ENCODE measurements at regions not wholly inside any gene's neighbourhood (a gene's known extent, or its start where the extent isn't known, plus 50 kb on each side); places are given as distances from the start of the nearest gene placed in this dataset.

DNA sequence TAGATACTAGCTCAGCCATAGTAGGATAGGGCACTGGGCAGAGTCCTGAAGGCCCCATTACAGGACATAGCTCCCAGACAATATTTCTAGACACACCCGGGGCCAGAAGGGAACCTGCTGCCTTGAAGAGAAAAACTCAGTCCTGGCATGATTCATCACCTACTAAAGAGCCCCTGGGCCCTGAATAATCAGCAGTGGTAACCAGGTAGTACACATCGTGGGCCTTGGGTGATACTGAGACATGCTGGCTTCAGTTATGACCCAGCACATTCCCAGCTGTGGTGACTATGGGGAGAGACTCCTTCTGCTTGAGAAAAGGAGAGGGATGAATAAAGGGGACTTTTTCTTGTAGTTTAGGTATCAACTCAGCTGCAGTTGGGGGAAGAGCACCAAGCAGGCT, 104.3 kb upstream of the STK26 start:
- Histone ChIP-seq H3K36me3 (ENCODE audit: control insufficient read depth in 1 of 2, insufficient read depth in 2 of 2, low read length in 2 of 2) (no peaks in the 10 kb centered on the region), H3K27ac (ENCODE audit: low read depth, low read length) (no peak overlapping the region), H4K20me1 (ENCODE audit: insufficient read depth) (no peaks in the 10 kb centered on the region), H3K9me2 (ENCODE audit: insufficient read depth) (no peaks in the 10 kb centered on the region), H3K9ac (ENCODE audit: low read length) (no peak overlapping the region), H3K4me3 (replicated peaks in 1 of 2; ENCODE audit: low read depth in 1 of 2, low read length in 2 of 2) (no peak overlapping the region), H3K27me3 (ENCODE audit: insufficient read depth, low read length) (no peaks in the 10 kb centered on the region), H3K4me1 (ENCODE audit: control insufficient read depth in 1 of 2, insufficient read depth in 2 of 2, low read length in 2 of 2) (no peaks in the 10 kb centered on the region), H3K79me2 (ENCODE audit: insufficient read depth, low read length) (no peaks in the 10 kb centered on the region), H3K4me2 (ENCODE audit: low read length) (no peak overlapping the region), H3K9me3 (ENCODE audit: control insufficient read depth in 1 of 2, insufficient read depth in 1 of 2, low read depth in 1 of 2, low read length in 2 of 2) (no peaks in the 10 kb centered on the region), H2AFZ (ENCODE audit: low read depth, low read length, poor library complexity, severe bottlenecking) (no peak overlapping the region)
- intact Hi-C loops (cut with micrococcal nuclease) = no loop called here
- RAD21 ChIA-PET (ENCODE audit: low non-redundant PET in 1 of 2, low total read pairs in 2 of 2, uncharacterized antibody in 2 of 2, unreplicated experiment in 2 of 2) = no interaction called here
- DNase-seq (ENCODE audit: low read depth, low spot score) = no peak
- no TSS peak for BruUV-seq (replicated peaks)
- ATAC-seq = no peak
- POLR2A ChIA-PET = no interaction called here
- TF ChIP-seq POLR2A (IDR thresholded peaks at IDR 0.05; ENCODE audit: borderline replicate concordance, extremely low read depth, insufficient read depth, insufficient read length) (no peak), JUND (IDR thresholded peaks at IDR 0.05) (no peak), CTCF (IDR thresholded peaks at IDR 0.05 in 2 of 3, conservative IDR thresholded peaks at IDR 0.05 in 1 of 3; ENCODE audit: borderline replicate concordance in 1 of 3, insufficient read depth in 1 of 3, low read depth in 2 of 3, low read length in 2 of 3) (no peak), FOSL1 (IDR thresholded peaks at IDR 0.05; ENCODE audit: low read depth) (no peak)
- CTCF ChIA-PET = no interaction called here

- no peaks in the 10 kb centered on the region for H3K4me1 ChIP-seq (ENCODE audit: control insufficient read depth in 1 of 2, insufficient read depth in 2 of 2, low read length in 2 of 2)
- no peak for TF ChIP-seq POLR2A (IDR thresholded peaks at IDR 0.05; ENCODE audit: borderline replicate concordance, extremely low read depth, insufficient read depth, insufficient read length)
- ATAC-seq (no peak), DNase-seq (ENCODE audit: low read depth, low spot score) (no peak)
- no peak overlapping the region for H3K27ac ChIP-seq (ENCODE audit: low read depth, low read length)
- no peak overlapping the region for H3K9ac ChIP-seq (ENCODE audit: low read length)
- no peaks in the 10 kb centered on the region for H3K36me3 ChIP-seq (ENCODE audit: control insufficient read depth in 1 of 2, insufficient read depth in 2 of 2, low read length in 2 of 2)
- H2AFZ ChIP-seq (ENCODE audit: low read depth, low read length, poor library complexity, severe bottlenecking) = no peak overlapping the region
- H3K9me2 ChIP-seq (ENCODE audit: insufficient read depth) = no peaks in the 10 kb centered on the region
- ChIA-PET CTCF (no interaction called here), POLR2A (no interaction called here), RAD21 (ENCODE audit: low non-redundant PET in 1 of 2, low total read pairs in 2 of 2, uncharacterized antibody in 2 of 2, unreplicated experiment in 2 of 2) (no interaction called here)
- no peaks in the 10 kb centered on the region for H3K79me2 ChIP-seq (ENCODE audit: insufficient read depth, low read length)
- no peaks in the 10 kb centered on the region for H4K20me1 ChIP-seq (ENCODE audit: insufficient read depth)
- intact Hi-C loops (cut with micrococcal nuclease) = no loop called here
- no peak overlapping the region for H3K4me2 ChIP-seq (ENCODE audit: low read length)
- H3K27me3 ChIP-seq (ENCODE audit: insufficient read depth, low read length) = no peaks in the 10 kb centered on the region
- no TSS peak for BruUV-seq (replicated peaks)
- H3K4me3 ChIP-seq (replicated peaks in 1 of 2; ENCODE audit: low read depth in 1 of 2, low read length in 2 of 2) = no peak overlapping the region
- no peaks in the 10 kb centered on the region for H3K9me3 ChIP-seq (ENCODE audit: control insufficient read depth in 1 of 2, insufficient read depth in 1 of 2, low read depth in 1 of 2, low read length in 2 of 2)
Measured at GRCh38 chrX:131923614-131924250, 99.4 kb upstream of the STK26 start.
